ENCODE measurements at regions not wholly inside any gene's neighbourhood (a gene's known extent, or its start where the extent isn't known, plus 50 kb on each side); places are given as distances from the start of the nearest gene placed in this dataset.

DNA sequence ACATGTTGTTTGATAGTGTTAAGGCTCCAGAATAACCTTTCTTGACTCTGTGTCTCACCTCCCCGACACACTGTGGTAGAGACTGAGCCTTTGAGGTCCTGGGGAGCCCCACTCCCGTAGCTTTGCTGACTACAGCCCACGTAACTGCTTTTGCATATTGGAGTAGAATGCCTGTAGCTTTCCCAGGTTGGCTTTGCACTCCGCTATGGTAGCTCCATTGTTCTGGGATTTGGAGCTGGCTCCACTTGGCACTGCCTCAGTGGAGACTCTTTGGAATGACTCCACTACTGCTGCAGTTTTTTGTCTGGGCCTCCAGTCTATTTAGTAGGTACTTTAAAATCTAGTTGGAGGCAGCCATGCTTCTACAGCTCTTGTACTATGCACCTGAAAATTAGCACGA is 56.2 kb upstream of the ANXA1 start:
- Histone ChIP-seq H3K4me1 (peaks cover 6% of the 10 kb centered on the region), H3K4me3 (no peak overlapping the region), H3K9me3 (no peaks in the 10 kb centered on the region), H3K36me3 (no peaks in the 10 kb centered on the region), H3K27ac (no peak overlapping the region), H3K27me3 (no peaks in the 10 kb centered on the region)
- no peak for DNase-seq (ENCODE audit: extremely low spot score in 2 of 2)
- TF ChIP-seq POLR2AphosphoS5 (IDR thresholded peaks at IDR 0.05; ENCODE audit: insufficient read depth in 1 of 2, low read depth in 1 of 2): no peak
- TF ChIP-seq POLR2A (IDR thresholded peaks at IDR 0.05): no peak
- TF ChIP-seq, protein P1, sequence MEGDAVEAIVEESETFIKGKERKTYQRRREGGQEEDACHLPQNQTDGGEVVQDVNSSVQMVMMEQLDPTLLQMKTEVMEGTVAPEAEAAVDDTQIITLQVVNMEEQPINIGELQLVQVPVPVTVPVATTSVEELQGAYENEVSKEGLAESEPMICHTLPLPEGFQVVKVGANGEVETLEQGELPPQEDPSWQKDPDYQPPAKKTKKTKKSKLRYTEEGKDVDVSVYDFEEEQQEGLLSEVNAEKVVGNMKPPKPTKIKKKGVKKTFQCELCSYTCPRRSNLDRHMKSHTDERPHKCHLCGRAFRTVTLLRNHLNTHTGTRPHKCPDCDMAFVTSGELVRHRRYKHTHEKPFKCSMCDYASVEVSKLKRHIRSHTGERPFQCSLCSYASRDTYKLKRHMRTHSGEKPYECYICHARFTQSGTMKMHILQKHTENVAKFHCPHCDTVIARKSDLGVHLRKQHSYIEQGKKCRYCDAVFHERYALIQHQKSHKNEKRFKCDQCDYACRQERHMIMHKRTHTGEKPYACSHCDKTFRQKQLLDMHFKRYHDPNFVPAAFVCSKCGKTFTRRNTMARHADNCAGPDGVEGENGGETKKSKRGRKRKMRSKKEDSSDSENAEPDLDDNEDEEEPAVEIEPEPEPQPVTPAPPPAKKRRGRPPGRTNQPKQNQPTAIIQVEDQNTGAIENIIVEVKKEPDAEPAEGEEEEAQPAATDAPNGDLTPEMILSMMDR (IDR thresholded peaks at IDR 0.05): no peak
- intact Hi-C loops (cut with DNase I): loop anchor here (10.0 kb wide), 1 partner anchor 71 kb away; no protein-coding TSS in a partner anchor

DNA sequence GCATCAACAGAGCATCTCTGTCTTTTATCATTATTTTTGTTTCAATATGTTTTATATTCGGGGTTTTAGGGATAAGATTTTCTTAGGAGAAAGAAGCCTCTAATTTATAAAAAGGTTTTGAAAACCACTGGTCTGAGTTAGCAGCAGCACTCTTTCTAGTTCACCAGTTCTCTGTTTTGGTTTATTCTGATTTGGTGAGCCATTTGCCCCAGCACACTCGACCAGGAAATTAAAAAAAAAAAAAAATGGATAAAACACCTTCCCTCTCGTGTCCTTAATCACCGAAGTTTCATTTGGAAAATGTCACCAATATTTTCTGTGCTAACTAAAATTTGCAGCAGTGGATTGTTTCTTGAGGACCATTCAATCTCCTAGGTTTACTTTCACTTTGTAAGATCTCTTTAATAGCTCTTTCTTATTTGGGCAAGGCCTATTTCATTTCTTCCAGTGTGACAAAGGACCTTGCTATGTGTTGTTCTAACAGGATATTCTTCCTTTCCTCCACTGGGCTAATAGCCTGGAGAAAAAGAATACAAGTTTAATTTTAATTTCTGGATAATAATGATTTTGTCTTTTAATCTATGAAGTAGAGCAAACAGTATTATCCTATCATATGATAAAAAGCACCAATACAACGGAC is 57.8 kb upstream of the ANXA1 start:
- Histone ChIP-seq H3K4me3 (peak overlapping the region in 1 of 2 donors; percentile 18), H3K36me3 (no peaks in the 10 kb centered on the region), H3K27me3 (no peaks in the 10 kb centered on the region), H3K4me1 (peaks cover 6% of the 10 kb centered on the region), H3K27ac (peak overlapping the region; percentile 40), H3K9me3 (no peaks in the 10 kb centered on the region)
- TF ChIP-seq POLR2A (IDR thresholded peaks at IDR 0.05) (no peak), POLR2AphosphoS5 (IDR thresholded peaks at IDR 0.05; ENCODE audit: insufficient read depth in 1 of 2, low read depth in 1 of 2) (no peak)
- TF ChIP-seq, protein P1 (IDR thresholded peaks at IDR 0.05): no peak
- intact Hi-C loops (cut with DNase I): loop anchor here (10.0 kb wide), 1 partner anchor 69 kb away; no protein-coding TSS in a partner anchor
- DNase-seq (ENCODE audit: extremely low spot score in 2 of 2): no peak

DNA sequence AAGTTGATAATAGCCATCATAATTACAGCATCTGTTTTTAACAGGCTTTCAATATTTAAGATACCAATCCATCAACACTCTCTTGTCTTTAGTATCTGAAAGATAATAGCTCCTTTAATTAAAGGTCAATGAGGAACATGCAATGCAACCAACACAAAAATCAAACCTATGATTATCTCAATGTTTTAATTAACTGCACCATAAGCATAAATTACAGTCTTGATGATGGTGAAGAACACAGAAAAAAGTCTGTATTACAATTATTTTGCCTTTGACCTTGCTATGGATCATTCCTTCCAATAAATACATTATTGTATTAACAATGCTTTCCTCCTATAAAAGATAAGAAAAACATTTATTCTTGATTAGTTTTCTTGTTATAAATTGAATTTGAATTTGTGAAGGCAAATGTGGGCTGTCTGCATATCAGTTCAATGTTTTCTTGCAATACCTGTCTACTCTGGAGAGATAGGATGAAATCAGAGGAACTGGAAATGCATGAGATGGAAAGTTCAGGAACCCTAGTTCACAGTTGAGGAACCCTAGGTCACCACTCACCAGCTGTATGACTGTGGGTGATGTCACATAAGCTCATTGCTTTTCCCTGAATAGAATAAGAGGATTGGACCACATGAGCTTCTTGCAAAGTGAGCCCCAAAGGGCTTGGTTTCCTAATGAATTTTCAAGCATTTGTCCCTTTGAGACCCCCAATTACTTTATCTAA is 58.5 kb upstream of the ANXA1 start:
- H3K27me3 ChIP-seq: no peaks in the 10 kb centered on the region
- DNase-seq (ENCODE audit: extremely low spot score in 2 of 2): no peak
- TF ChIP-seq, protein P1 (IDR thresholded peaks at IDR 0.05): no peak
- TF ChIP-seq POLR2AphosphoS5 (IDR thresholded peaks at IDR 0.05; ENCODE audit: insufficient read depth in 1 of 2, low read depth in 1 of 2) (no peak), POLR2A (IDR thresholded peaks at IDR 0.05) (no peak)
- peak overlapping the region in 1 of 2 donors; percentile 18 for H3K4me3 ChIP-seq
- peak overlapping the region; percentile 40 for H3K27ac ChIP-seq
- H3K9me3 ChIP-seq: no peaks in the 10 kb centered on the region
- no peaks in the 10 kb centered on the region for H3K36me3 ChIP-seq
- peaks cover 6% of the 10 kb centered on the region for H3K4me1 ChIP-seq
- intact Hi-C loops (cut with DNase I): loop anchor here (10.0 kb wide), 1 partner anchor 68 kb away; no protein-coding TSS in a partner anchor

DNA sequence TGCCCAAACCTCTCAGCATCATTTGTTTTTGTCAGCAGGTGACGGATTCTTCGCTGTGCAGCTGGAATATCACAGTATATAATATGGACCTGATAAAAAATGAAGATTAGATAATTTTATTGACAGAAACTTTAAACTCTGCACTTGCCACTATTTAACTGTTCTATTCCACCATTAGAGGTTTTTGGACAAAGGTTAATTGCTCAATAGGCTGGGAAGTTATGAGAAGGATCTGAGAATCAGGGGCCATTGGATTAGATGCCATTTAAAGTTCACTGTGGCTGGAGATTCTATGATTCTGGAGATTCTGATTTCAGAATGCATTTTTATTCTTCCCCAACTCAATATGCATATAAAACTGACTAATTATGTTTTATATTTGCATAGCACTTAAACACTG is 59.8 kb upstream of the ANXA1 start:
- TF ChIP-seq, protein P1 (IDR thresholded peaks at IDR 0.05): no peak
- Histone ChIP-seq H3K27ac (no peak overlapping the region), H3K36me3 (no peaks in the 10 kb centered on the region), H3K4me3 (no peak overlapping the region), H3K9me3 (no peaks in the 10 kb centered on the region), H3K27me3 (no peaks in the 10 kb centered on the region), H3K4me1 (peaks cover 6% of the 10 kb centered on the region)
- no peak for DNase-seq (ENCODE audit: extremely low spot score in 2 of 2)
- intact Hi-C loops (cut with DNase I): loop anchor here (10.0 kb wide), 1 partner anchor 67 kb away; no protein-coding TSS in a partner anchor

DNA sequence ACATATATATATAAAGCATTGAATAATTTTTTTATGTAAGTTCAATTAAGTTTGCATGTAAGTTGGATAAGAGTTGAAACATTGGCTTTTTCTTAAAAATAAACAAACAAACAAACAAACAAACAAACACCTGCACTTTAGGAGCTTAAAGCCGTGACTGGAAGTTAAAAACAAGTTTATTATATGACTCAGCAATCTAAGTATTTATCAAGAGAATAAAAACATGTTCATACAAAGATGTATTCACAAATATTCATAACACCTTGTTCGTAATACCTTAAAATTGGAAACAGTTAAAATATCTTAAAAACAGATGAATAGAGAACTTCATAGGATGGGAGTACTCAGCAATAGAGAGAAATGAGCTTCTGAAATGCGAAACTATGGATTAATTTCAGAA is 61.5 kb upstream of the ANXA1 start:
- H3K27me3 ChIP-seq: no peaks in the 10 kb centered on the region
- no peaks in the 10 kb centered on the region for H3K9me3 ChIP-seq
- no peak overlapping the region for H3K27ac ChIP-seq
- intact Hi-C loops (cut with DNase I): loop anchor here (10.0 kb wide), 1 partner anchor 65 kb away; no protein-coding TSS in a partner anchor
- H3K36me3 ChIP-seq: no peaks in the 10 kb centered on the region
- H3K4me1 ChIP-seq: peaks cover 6% of the 10 kb centered on the region
- DNase-seq (ENCODE audit: extremely low spot score in 2 of 2): no peak
- no peak overlapping the region for H3K4me3 ChIP-seq
- no peak for TF ChIP-seq POLR2AphosphoS5 (IDR thresholded peaks at IDR 0.05; ENCODE audit: insufficient read depth in 1 of 2, low read depth in 1 of 2)
- TF ChIP-seq, protein P1 (IDR thresholded peaks at IDR 0.05): no peak
- no peak for TF ChIP-seq POLR2A (IDR thresholded peaks at IDR 0.05)
